Epithelial cell of prostate (primary cell): ENCODE measurements at regions not wholly inside any gene's neighbourhood (a gene's known extent, or its start where the extent isn't known, plus 50 kb on each side); places are given as distances from the start of the nearest gene placed in this dataset.
A peak's percentile ranks its signal among the peaks of the same experiment; 100 is the strongest.
"Not testable (repeated sequence)": the region's sequence is repeated elsewhere in the genome, so short reads cannot be mapped to it uniquely, and the experiment has no call there.

Source experiments
- DNase-seq: peaks from one replicate; pipeline ENCODE4 v3.0.0-alpha.2; 2011; ENCODE audit warnings: low read depth, low spot score
- H3K27ac ChIP-seq: fragments of 450-650 bp; 2 replicates; pipeline ENCODE4 v1.5.1; 2017; ENCODE audit warnings: mild to moderate bottlenecking

GRCh38 chr13:70841240-70842061, 733.2 kb upstream of the KLHL1 start:
- DNase-seq, result no peak
- H3K27ac ChIP-seq, result no peak overlapping the region

GRCh38 chr13:70835371-70835770, 727.1 kb upstream of the KLHL1 start:
- DNase-seq, result no peak
- no peak overlapping the region for H3K27ac ChIP-seq

- no peak for DNase-seq
- H3K27ac ChIP-seq, result no peak overlapping the region
Measured at GRCh38 chr13:70829748-70830147, 721.5 kb upstream of the KLHL1 start.

GRCh38 chr13:70817576-70817975, 709.3 kb upstream of the KLHL1 start:
- H3K27ac ChIP-seq, result no peak overlapping the region
- DNase-seq, result no peak

- no peak for DNase-seq
Measured at GRCh38 chr13:70816853-70817252, 708.6 kb upstream of the KLHL1 start.

GRCh38 chr13:70814684-70815083, 706.4 kb upstream of the KLHL1 start:
- H3K27ac ChIP-seq, result no peak overlapping the region
- no peak for DNase-seq

More at GRCh38 chr13:70816853-70817252, 708.6 kb upstream of the KLHL1 start:
- H3K27ac ChIP-seq, result no peak overlapping the region

- peak; percentile 37 for DNase-seq
- H3K27ac ChIP-seq, result no peak overlapping the region
Measured at GRCh38 chr13:70812481-70812880, 704.2 kb upstream of the KLHL1 start.

GRCh38 chr13:70809588-70809987, 701.3 kb upstream of the KLHL1 start:
- no peak for DNase-seq
- no peak overlapping the region for H3K27ac ChIP-seq

- H3K27ac ChIP-seq, result no peak overlapping the region
- DNase-seq, result no peak
Measured at GRCh38 chr13:70798385-70798784, 690.1 kb upstream of the KLHL1 start.

- no peak for DNase-seq
- no peak overlapping the region for H3K27ac ChIP-seq
Measured at GRCh38 chr13:70795484-70795883, 687.2 kb upstream of the KLHL1 start.

GRCh38 chr13:70792121-70792520, 683.9 kb upstream of the KLHL1 start:
- H3K27ac ChIP-seq, result no peak overlapping the region
- DNase-seq, result no peak

GRCh38 chr13:70789751-70790150, 681.5 kb upstream of the KLHL1 start:
- DNase-seq, result no peak
- H3K27ac ChIP-seq, result no peak overlapping the region

- no peak for DNase-seq
- H3K27ac ChIP-seq, result no peak overlapping the region
Measured at GRCh38 chr13:70788074-70788473, 679.8 kb upstream of the KLHL1 start.

GRCh38 chr13:70784207-70784989, 676.1 kb upstream of the KLHL1 start:
- DNase-seq, result no peak

GRCh38 chr13:70769817-70770216, 661.6 kb upstream of the KLHL1 start:
- no peak for DNase-seq
- no peak overlapping the region for H3K27ac ChIP-seq

More at GRCh38 chr13:70784207-70784989, 676.1 kb upstream of the KLHL1 start:
- H3K27ac ChIP-seq, result no peak overlapping the region

GRCh38 chr13:70758932-70759331, 650.7 kb upstream of the KLHL1 start:
- no peak overlapping the region for H3K27ac ChIP-seq

GRCh38 chr13:70756088-70756487, 647.8 kb upstream of the KLHL1 start:
- no peak for DNase-seq
- no peak overlapping the region for H3K27ac ChIP-seq

More at GRCh38 chr13:70758932-70759331, 650.7 kb upstream of the KLHL1 start:
- DNase-seq, result no peak

GRCh38 chr13:70755456-70755855, 647.2 kb upstream of the KLHL1 start:
- no peak overlapping the region for H3K27ac ChIP-seq
- no peak for DNase-seq

- no peak for DNase-seq
- H3K27ac ChIP-seq, result no peak overlapping the region
Measured at GRCh38 chr13:70747262-70747661, 639.0 kb upstream of the KLHL1 start.

GRCh38 chr13:70746469-70746868, 638.2 kb upstream of the KLHL1 start:
- DNase-seq, H3K27ac ChIP-seq: not testable (repeated sequence)

GRCh38 chr13:70736622-70737317, 628.5 kb upstream of the KLHL1 start:
- no peak for DNase-seq
- no peak overlapping the region for H3K27ac ChIP-seq
